HG03378 (cell line): ENCODE measurements at regions not wholly inside any gene's neighbourhood (a gene's known extent, or its start where the extent isn't known, plus 50 kb on each side); places are given as distances from the start of the nearest gene placed in this dataset.

ENCODE experiments used
- ATAC-seq: cut with Tn5 transposase; IDR thresholded peaks from one replicate; pipeline ENCODE4 v1.9.1; 2021; ENCODE audit warnings: mild to moderate bottlenecking, moderate library complexity; ENCODE audit not compliant: unreplicated experiment

- no peak for ATAC-seq
Measured at GRCh38 chr13:83229574-83230305, 652.5 kb downstream of the SLITRK1 start.

GRCh38 chr13:83223546-83223945, 658.7 kb downstream of the SLITRK1 start:
- no peak for ATAC-seq

GRCh38 chr13:83221813-83222241, 660.4 kb downstream of the SLITRK1 start:
- ATAC-seq: no peak

- no peak for ATAC-seq
Measured at GRCh38 chr13:83221256-83221655, 661.0 kb downstream of the SLITRK1 start.

- ATAC-seq: no peak
Measured at GRCh38 chr13:83220241-83220640, 662.0 kb downstream of the SLITRK1 start.

- no peak for ATAC-seq
Measured at GRCh38 chr13:83219832-83220231, 662.4 kb downstream of the SLITRK1 start.

GRCh38 chr13:83216479-83217245, 665.6 kb downstream of the SLITRK1 start:
- ATAC-seq: no peak

- no peak for ATAC-seq
Measured at GRCh38 chr13:83215627-83216026, 666.6 kb downstream of the SLITRK1 start.

- no peak for ATAC-seq
Measured at GRCh38 chr13:83214452-83214851, 667.8 kb downstream of the SLITRK1 start.

- no peak for ATAC-seq
Measured at GRCh38 chr13:83211301-83211700, 671.0 kb downstream of the SLITRK1 start.

GRCh38 chr13:83204886-83205285, 677.4 kb downstream of the SLITRK1 start:
- no peak for ATAC-seq

GRCh38 chr13:83201506-83201905, 680.8 kb downstream of the SLITRK1 start:
- ATAC-seq: no peak

GRCh38 chr13:83197316-83197715, 685.0 kb downstream of the SLITRK1 start:
- no peak for ATAC-seq

GRCh38 chr13:83190020-83190419, 692.3 kb downstream of the SLITRK1 start:
- no peak for ATAC-seq

- no peak for ATAC-seq
Measured at GRCh38 chr13:83184819-83185218, 697.5 kb downstream of the SLITRK1 start.

GRCh38 chr13:83184150-83184475, 698.2 kb downstream of the SLITRK1 start:
- ATAC-seq: no peak

GRCh38 chr13:83183439-83184149, 698.7 kb downstream of the SLITRK1 start:
- ATAC-seq: no peak

GRCh38 chr13:83182845-83183244, 699.4 kb downstream of the SLITRK1 start:
- no peak for ATAC-seq

GRCh38 chr13:83178008-83178407, 704.3 kb downstream of the SLITRK1 start:
- ATAC-seq: no peak

- ATAC-seq: no peak
Measured at GRCh38 chr13:83168590-83168989, 713.7 kb downstream of the SLITRK1 start.

- ATAC-seq: no peak
Measured at GRCh38 chr13:83167203-83167602, 715.1 kb downstream of the SLITRK1 start.

- no peak for ATAC-seq
Measured at GRCh38 chr13:83166550-83166949, 715.7 kb downstream of the SLITRK1 start.
